Ishikawa (cell line): ENCODE measurements at regions not wholly inside any gene's neighbourhood (a gene's known extent, or its start where the extent isn't known, plus 50 kb on each side); places are given as distances from the start of the nearest gene placed in this dataset.

Experiments
- CEBPB ChIP-seq: IDR thresholded peaks from 2 replicates; pipeline ENCODE4 v1.6.1; 2012
- CREB1 ChIP-seq: IDR thresholded peaks from 2 replicates; pipeline ENCODE4 v1.6.1; 2012; ENCODE audit warnings: low read depth
- EGR1 ChIP-seq: IDR thresholded peaks from 2 replicates; pipeline ENCODE4 v1.6.1; 2012
- EP300 ChIP-seq: IDR thresholded peaks from 2 replicates; pipeline ENCODE4 v1.6.1; 2012; ENCODE audit warnings: borderline replicate concordance
- FOXM1 ChIP-seq: IDR thresholded peaks from 2 replicates; pipeline ENCODE4 v1.6.1; 2012; ENCODE audit warnings: low read depth, borderline replicate concordance
- NFIC ChIP-seq: IDR thresholded peaks from 2 replicates; pipeline ENCODE4 v1.6.1; 2012
- RAD21 ChIP-seq: IDR thresholded peaks from 2 replicates; pipeline ENCODE4 v1.6.1; 2012; ENCODE audit warnings: low read depth
- TAF1 ChIP-seq: IDR thresholded peaks from 2 replicates; pipeline ENCODE4 v1.6.1; 2012; ENCODE audit warnings: low read depth, mild to moderate bottlenecking
- TCF12 ChIP-seq: IDR thresholded peaks from 2 replicates; pipeline ENCODE4 v1.6.1; 2012; ENCODE audit warnings: low read depth
- TEAD4 ChIP-seq: IDR thresholded peaks from 2 replicates; pipeline ENCODE4 v1.6.1; 2012
- YY1 ChIP-seq: IDR thresholded peaks from 2 replicates; pipeline ENCODE4 v1.6.1; 2012; ENCODE audit warnings: low read depth
- ZBTB7A ChIP-seq: IDR thresholded peaks from 2 replicates; pipeline ENCODE4 v1.6.1; 2012; ENCODE audit warnings: low read depth
- TF ChIP-seq, protein P1 (sequence below): IDR thresholded peaks from 2 replicates; pipeline ENCODE4 v1.6.1; 2012
- TF ChIP-seq, protein P2 (sequence below): IDR thresholded peaks from 2 replicates; pipeline ENCODE4 v1.6.1; 2012; ENCODE audit warnings: low read depth, mild to moderate bottlenecking
- TF ChIP-seq, protein P3 (sequence below): IDR thresholded peaks from 2 replicates; pipeline ENCODE4 v1.6.1; 2012

DNA sequence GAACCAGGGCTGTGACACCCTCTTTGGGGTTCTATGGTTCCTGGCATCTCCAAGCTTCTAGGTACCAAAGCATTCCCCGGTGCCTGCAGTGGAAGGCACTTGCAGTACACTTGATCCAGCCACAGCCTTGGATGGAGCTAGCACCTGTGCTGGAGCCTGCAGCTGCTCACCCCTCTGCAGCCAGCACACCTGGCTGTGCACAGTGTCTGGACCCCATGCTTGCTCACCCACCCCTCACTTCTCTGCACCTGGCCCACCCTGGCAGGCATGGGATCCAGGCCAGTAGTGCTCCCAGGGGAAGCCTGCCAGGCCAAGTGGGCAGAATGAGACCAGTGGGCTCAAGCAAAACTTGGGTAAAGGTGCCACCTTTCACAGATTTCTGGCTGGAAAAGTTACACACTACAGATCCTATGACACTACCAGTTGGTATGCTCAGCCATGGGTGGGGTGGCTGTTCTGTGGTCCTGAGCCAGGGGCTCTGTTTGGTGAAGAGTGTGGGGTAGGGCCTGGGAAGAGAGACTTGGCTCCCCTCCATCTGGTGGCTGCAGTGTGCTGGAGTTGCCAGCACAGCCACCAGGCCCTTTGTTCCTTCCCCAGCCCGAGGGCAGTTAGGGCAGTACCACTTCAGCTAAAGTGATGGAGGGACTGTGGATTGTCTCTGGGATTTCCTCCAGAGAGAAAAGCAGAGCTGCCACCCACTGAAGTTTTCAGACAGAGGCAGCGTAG lies 157.8 kb upstream of the LRRC7 start:
- TF ChIP-seq TEAD4 (no peak), RAD21 (no peak), ZBTB7A (no peak), TCF12 (no peak), EP300 (no peak)

DNA sequence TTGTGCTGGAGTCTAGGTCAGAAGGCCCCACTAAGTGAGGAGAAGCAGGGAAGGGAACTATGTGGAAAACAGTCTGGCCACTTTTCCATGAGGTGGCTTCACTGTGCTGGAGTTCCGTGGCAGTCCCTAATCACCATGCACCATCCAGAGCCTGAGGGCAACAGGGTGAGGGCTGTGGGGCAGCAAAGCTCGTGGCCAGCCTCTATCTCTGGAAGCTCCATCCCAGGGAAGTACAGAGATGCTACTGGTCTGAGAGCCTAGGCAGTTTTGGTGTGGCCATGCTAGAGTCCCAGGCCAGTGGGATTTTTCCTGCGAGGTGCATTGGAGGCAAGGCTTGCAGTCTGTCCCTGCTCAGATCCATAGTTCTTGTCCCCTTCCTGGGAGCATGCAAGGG lies 157.3 kb upstream of the LRRC7 start:
- TF ChIP-seq, protein P1, sequence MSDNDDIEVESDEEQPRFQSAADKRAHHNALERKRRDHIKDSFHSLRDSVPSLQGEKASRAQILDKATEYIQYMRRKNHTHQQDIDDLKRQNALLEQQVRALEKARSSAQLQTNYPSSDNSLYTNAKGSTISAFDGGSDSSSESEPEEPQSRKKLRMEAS, result no peak
- TF ChIP-seq CREB1 (no peak), NFIC (no peak), ZBTB7A (no peak)

DNA sequence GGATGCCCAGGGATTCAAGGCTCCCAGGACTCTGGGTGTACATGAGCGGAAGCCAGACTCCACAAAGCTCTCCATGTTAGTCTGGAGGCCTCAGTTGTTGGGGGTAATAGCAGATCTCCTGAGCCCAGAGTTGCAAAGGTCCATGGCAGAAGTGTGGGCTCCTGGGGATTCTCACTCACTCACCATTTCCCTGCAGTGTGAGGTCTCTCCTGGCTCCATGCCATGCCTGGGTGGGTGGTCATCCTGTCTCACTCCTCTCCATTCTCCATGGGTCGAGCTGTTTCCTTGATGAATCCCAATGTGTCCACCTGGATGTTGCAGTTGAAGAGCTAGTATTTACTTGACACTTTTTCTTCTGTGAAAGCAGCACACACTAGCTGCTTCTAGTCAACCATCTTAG lies 156.8 kb upstream of the LRRC7 start:
- TF ChIP-seq, protein P2, sequence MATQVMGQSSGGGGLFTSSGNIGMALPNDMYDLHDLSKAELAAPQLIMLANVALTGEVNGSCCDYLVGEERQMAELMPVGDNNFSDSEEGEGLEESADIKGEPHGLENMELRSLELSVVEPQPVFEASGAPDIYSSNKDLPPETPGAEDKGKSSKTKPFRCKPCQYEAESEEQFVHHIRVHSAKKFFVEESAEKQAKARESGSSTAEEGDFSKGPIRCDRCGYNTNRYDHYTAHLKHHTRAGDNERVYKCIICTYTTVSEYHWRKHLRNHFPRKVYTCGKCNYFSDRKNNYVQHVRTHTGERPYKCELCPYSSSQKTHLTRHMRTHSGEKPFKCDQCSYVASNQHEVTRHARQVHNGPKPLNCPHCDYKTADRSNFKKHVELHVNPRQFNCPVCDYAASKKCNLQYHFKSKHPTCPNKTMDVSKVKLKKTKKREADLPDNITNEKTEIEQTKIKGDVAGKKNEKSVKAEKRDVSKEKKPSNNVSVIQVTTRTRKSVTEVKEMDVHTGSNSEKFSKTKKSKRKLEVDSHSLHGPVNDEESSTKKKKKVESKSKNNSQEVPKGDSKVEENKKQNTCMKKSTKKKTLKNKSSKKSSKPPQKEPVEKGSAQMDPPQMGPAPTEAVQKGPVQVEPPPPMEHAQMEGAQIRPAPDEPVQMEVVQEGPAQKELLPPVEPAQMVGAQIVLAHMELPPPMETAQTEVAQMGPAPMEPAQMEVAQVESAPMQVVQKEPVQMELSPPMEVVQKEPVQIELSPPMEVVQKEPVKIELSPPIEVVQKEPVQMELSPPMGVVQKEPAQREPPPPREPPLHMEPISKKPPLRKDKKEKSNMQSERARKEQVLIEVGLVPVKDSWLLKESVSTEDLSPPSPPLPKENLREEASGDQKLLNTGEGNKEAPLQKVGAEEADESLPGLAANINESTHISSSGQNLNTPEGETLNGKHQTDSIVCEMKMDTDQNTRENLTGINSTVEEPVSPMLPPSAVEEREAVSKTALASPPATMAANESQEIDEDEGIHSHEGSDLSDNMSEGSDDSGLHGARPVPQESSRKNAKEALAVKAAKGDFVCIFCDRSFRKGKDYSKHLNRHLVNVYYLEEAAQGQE, result no peak
- no peak for TF ChIP-seq TCF12
- TF ChIP-seq, protein P3, sequence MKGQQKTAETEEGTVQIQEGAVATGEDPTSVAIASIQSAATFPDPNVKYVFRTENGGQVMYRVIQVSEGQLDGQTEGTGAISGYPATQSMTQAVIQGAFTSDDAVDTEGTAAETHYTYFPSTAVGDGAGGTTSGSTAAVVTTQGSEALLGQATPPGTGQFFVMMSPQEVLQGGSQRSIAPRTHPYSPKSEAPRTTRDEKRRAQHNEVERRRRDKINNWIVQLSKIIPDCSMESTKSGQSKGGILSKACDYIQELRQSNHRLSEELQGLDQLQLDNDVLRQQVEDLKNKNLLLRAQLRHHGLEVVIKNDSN, result no peak

DNA sequence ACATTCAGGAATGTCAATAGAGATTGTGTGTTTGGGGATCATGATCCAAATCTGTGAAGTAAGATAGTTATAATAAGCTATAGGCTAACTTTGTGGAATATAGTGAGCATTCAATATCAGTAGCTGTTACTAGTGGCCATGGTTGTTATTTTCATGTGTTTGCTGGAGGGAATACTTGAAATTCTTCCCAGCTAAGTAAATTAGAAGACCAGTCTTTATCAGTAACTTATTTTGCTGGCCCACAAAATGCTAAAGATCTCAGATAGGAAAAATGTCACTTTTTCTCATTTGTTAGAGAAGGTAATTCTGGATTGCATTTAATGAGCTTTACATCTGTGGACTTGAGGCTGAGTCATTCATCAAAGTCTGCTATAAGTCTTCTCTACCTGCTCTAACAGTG lies 156.1 kb upstream of the LRRC7 start:
- TF ChIP-seq YY1, result no peak

DNA sequence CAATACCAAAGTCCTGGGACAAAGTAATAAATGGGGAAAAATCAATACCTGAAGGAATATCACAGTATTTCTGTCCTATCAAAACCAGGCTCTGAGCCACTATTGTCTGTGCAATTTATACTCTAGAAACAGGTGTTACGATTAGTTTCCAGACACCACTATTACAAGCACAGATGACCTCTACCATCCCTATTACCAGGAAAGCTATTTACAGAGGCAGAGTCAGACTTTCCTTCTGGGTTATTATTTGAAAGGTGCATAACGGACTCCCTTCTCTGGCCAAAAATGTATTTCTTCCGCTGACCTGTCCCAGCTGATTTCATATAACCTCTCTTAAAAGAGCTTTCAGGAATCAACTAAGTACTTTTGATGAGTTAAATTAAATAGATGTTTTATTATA lies 154.6 kb upstream of the LRRC7 start:
- TF ChIP-seq ZBTB7A (no peak), YY1 (no peak), FOXM1 (no peak), TAF1 (no peak)
- TF ChIP-seq, protein P1, result no peak

DNA sequence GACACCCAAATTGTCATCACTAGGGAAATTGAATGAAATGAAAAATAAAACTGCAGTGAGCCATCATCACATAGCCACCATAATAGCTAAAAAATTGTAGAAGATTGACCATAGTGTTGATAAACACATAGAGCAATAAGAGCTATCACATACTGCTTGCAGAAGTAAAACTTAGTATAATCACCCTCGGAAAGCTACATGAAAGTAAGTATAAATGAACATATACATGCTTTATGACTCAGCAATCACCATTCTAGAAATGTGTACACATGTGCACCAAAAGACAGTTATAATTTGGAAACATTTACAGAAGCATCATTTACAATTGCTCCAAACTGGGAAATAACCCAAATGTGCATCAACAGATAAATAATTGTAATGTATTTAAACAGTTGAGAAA lies 153.1 kb upstream of the LRRC7 start:
- TF ChIP-seq EP300 (no peak), FOXM1 (no peak)
- TF ChIP-seq, protein P1, result no peak

DNA sequence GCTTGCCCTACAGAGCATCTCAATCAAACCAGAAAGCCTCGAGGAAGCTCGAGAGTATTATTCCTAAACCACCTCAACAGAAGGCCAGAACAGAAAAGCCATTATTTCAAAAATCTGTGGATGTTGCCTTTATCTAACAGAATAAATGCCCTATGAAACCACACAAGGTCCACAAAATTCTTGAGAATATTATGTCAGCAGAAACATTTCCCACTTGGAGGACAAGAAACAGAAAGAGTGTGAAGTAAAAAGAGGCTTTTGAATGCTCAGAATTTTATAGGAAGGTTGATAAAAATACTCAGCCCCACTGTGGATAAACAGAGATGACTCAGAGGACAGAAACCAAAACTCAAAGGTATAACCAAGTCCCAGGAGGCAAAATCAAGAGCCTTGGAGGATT lies 146.4 kb upstream of the LRRC7 start:
- TF ChIP-seq, protein P3, result no peak
- TF ChIP-seq RAD21, result no peak
- no peak for TF ChIP-seq EP300
- TF ChIP-seq TCF12, result no peak
- TF ChIP-seq NFIC, result no peak
- no peak for TF ChIP-seq EGR1

DNA sequence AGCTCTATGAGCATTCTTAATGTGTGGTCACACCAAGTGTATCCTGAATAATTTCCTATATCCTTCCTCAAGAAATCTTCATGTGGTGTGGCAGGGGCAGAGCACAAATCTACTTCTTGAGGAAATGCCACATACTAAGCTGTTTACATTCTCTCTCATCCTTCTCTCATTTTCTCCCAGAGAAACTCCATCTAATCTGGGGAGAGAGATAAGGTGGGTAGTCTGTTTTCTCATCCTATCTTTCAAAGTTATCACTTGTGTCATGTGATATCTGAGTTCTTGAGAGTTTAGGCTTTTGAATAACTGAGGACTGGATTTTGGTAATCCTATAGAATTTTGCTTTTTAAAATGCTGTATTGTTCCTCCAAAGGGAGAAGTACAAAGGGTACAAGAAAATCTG lies 141.9 kb upstream of the LRRC7 start:
- no peak for TF ChIP-seq CREB1
- TF ChIP-seq, protein P2, result no peak
- TF ChIP-seq, protein P3, result no peak
- TF ChIP-seq NFIC, result no peak
- TF ChIP-seq, protein P1, result no peak
- TF ChIP-seq TEAD4, result no peak
- TF ChIP-seq RAD21, result no peak
- no peak for TF ChIP-seq YY1
- TF ChIP-seq CEBPB, result no peak
